SK-N-SH (cell line): ENCODE measurements at regions not wholly inside any gene's neighbourhood (a gene's known extent, or its start where the extent isn't known, plus 50 kb on each side); places are given as distances from the start of the nearest gene placed in this dataset.

ENCODE experiments used
- CTCF ChIA-PET: fragments of 300-600, 350-600 bp; formaldehyde crosslinking; extraction: SDS; loops from one replicate; lab custom pipeline; 2021; lab: Yijun Ruan, JAX
- POLR2A ChIA-PET: fragments of 350-600 bp; sonication (Branson Sonifier 250); formaldehyde crosslinking; extraction: SDS; loops from one replicate; lab custom pipeline; 2020; ENCODE audit warnings: antibody characterized with exemption, inconsistent platforms; lab: Yijun Ruan, JAX
- DNase-seq: peaks from one replicate; pipeline ENCODE4 v3.0.0; 2012
- H2AFZ ChIP-seq: fragments of 200-600 bp; sonication (generic); 2 replicates; pipeline ENCODE4 v1.8.1; 2016; ENCODE audit warnings: antibody characterized with exemption, mild to moderate bottlenecking, low read depth
- H3F3A ChIP-seq: fragments of 200-600 bp; sonication (generic); replicated peaks from 2 replicates; pipeline ENCODE3; 2016; ENCODE audit warnings: antibody characterized with exemption, mild to moderate bottlenecking; ENCODE audit not compliant: insufficient read depth
- H3K27ac ChIP-seq, 2 experiments: fragments of 200-500 bp in 1 of 2; fragments of 200-600 bp in 1 of 2; sonication (Bioruptor generic) in 1 of 2; sonication (generic), shearing (Covaris generic) in 1 of 2; 2 replicates each; pipeline versions ENCODE4 v1.5.1 to v1.6.1; 2014 to 2016; ENCODE audit warnings: low read depth in 2 of 2, inconsistent platforms in 1 of 2, low read length in 1 of 2, mild to moderate bottlenecking in 1 of 2, mixed read lengths in 1 of 2
- H3K27me3 ChIP-seq: fragments of 200-600 bp; sonication (generic), shearing (Covaris generic); 2 replicates; pipeline ENCODE4 v1.6.1; 2016; ENCODE audit warnings: mixed run types; ENCODE audit not compliant: insufficient read depth
- H3K36me3 ChIP-seq, 2 experiments: fragments of 200-500 bp in 1 of 2; fragments of 200-600 bp in 1 of 2; sonication (Bioruptor generic) in 1 of 2; sonication (generic) in 1 of 2; replicated peaks in 1 of 2; 2 replicates each; pipeline versions ENCODE3 to v1.5.1; 2014 to 2016; ENCODE audit warnings: low read length in 1 of 2, mild to moderate bottlenecking in 1 of 2; ENCODE audit not compliant: insufficient read depth in 2 of 2, control insufficient read depth in 1 of 2
- H3K4me1 ChIP-seq, 2 experiments: fragments of 200-500 bp in 1 of 2; fragments of 200-600 bp in 1 of 2; sonication (Bioruptor generic) in 1 of 2; sonication (generic), shearing (Covaris generic) in 1 of 2; 2 replicates each; pipeline versions ENCODE4 v1.5.1 to v1.6.1; 2014 to 2016; ENCODE audit warnings: low read depth in 1 of 2, low read length in 1 of 2, mixed run types in 1 of 2; ENCODE audit not compliant: insufficient read depth in 2 of 2, control insufficient read depth in 1 of 2
- H3K4me2 ChIP-seq: fragments of 200-600 bp; sonication (generic), shearing (Covaris generic); 2 replicates; pipeline ENCODE4 v1.6.1; 2017; ENCODE audit warnings: mixed run types
- H3K4me3 ChIP-seq, 2 experiments: fragments of 200-500 bp in 1 of 2; fragments of 200-600 bp in 1 of 2; sonication (Bioruptor generic) in 1 of 2; sonication (generic), shearing (Covaris generic) in 1 of 2; 2 replicates each; pipeline versions ENCODE4 v1.5.1 to v1.8.1; 2014 to 2016; ENCODE audit warnings: low read depth in 2 of 2, inconsistent platforms in 1 of 2, low read length in 1 of 2, mild to moderate bottlenecking in 1 of 2, mixed read lengths in 1 of 2, moderate library complexity in 1 of 2
- H3K79me2 ChIP-seq: fragments of 200-600 bp; sonication (generic); 2 replicates; pipeline ENCODE4 v1.8.1; 2017; ENCODE audit warnings: mild to moderate bottlenecking; ENCODE audit not compliant: insufficient read depth
- H3K9ac ChIP-seq: fragments of 200-600 bp; sonication (generic); 2 replicates; pipeline ENCODE4 v1.6.1; 2017; ENCODE audit warnings: mixed run types
- H3K9me2 ChIP-seq: fragments of 200-600 bp; sonication (generic); 2 replicates; pipeline ENCODE4 v1.6.1; 2017; ENCODE audit warnings: mixed run types
- H3K9me3 ChIP-seq: fragments of 200-600 bp; sonication (generic); 2 replicates; pipeline ENCODE4 v1.6.1; 2017; ENCODE audit warnings: mixed run types, mild to moderate bottlenecking, moderate library complexity
- H4K20me1 ChIP-seq: fragments of 200-600 bp; sonication (generic); 2 replicates; pipeline ENCODE4 v1.6.1; 2017; ENCODE audit warnings: mild to moderate bottlenecking, mixed run types; ENCODE audit not compliant: insufficient read depth
- ELF1 ChIP-seq: IDR thresholded peaks from 2 replicates; pipeline ENCODE4 v1.4.0; 2012
- EP300 ChIP-seq, 2 experiments: IDR thresholded peaks; 2 replicates each; pipeline versions ENCODE4 v1.4.0 to v1.6.1; 2012; ENCODE audit warnings: borderline replicate concordance in 1 of 2, low read depth in 1 of 2, low read length in 1 of 2
- EZH2phosphoT487 ChIP-seq: fragments of 200-600 bp; sonication (generic); IDR thresholded peaks from 2 replicates; pipeline ENCODE4 v1.6.1; 2017; ENCODE audit warnings: low read depth, mixed run types, mild to moderate bottlenecking, antibody characterized with exemption, moderate library complexity, borderline replicate concordance
- FOSL2 ChIP-seq: IDR thresholded peaks from 2 replicates; pipeline ENCODE4 v1.4.0; 2012; ENCODE audit warnings: low read depth, mild to moderate bottlenecking, moderate library complexity, borderline replicate concordance
- FOXM1 ChIP-seq: IDR thresholded peaks from 2 replicates; pipeline ENCODE4 v1.4.0; 2012; ENCODE audit warnings: low read depth, mild to moderate bottlenecking
- GATA2 ChIP-seq: sonication (generic); formaldehyde crosslinking; IDR thresholded peaks from 2 replicates; pipeline ENCODE4 v1.5.0; 2020; ENCODE audit warnings: mild to moderate bottlenecking, missing genetic modification reagents
- JUND ChIP-seq: IDR thresholded peaks from 2 replicates; pipeline ENCODE4 v1.4.0; 2012
- RAD21 ChIP-seq: IDR thresholded peaks from 2 replicates; pipeline ENCODE4 v1.6.1; 2012; ENCODE audit warnings: mild to moderate bottlenecking, low read length
- RCOR1 ChIP-seq: fragments of 150-350 bp; IDR thresholded peaks from 2 replicates; pipeline ENCODE4 v1.6.1; 2017; ENCODE audit warnings: antibody characterized with exemption, low read length
- SMC3 ChIP-seq: IDR thresholded peaks from 2 replicates; pipeline ENCODE4 v1.6.1; 2012; ENCODE audit warnings: low read depth, low read length, improper control_type of control experiment
- TAF1 ChIP-seq: IDR thresholded peaks from 2 replicates; pipeline ENCODE4 v1.6.1; 2012; ENCODE audit warnings: low read depth, mild to moderate bottlenecking, low read length, moderate library complexity, borderline replicate concordance
- TEAD4 ChIP-seq: IDR thresholded peaks from 2 replicates; pipeline ENCODE4 v1.4.0; 2012; ENCODE audit warnings: mild to moderate bottlenecking, borderline replicate concordance; ENCODE audit not compliant: insufficient read depth
- YY1 ChIP-seq: IDR thresholded peaks from 2 replicates; pipeline ENCODE4 v1.4.0; 2012; ENCODE audit warnings: low read depth, mild to moderate bottlenecking
- ZBTB33 ChIP-seq: IDR thresholded peaks from 2 replicates; pipeline ENCODE4 v1.4.0; 2012; ENCODE audit warnings: low read depth, borderline replicate concordance
- WGBS: methylation state at CpG from one replicate; pipeline ENCODE4 v1.1.6; 2017; ENCODE audit warnings: low lambda C conversion rate; 5-methylcytosine and 5-hydroxymethylcytosine counted together
- TF ChIP-seq, protein P1 (sequence below): fragments of 150-350 bp; IDR thresholded peaks from 2 replicates; pipeline ENCODE4 v1.6.1; 2016; ENCODE audit warnings: mild to moderate bottlenecking, low read depth, low read length
- TF ChIP-seq, protein P2 (sequence below): IDR thresholded peaks from 2 replicates; pipeline ENCODE4 v1.4.0; 2012; ENCODE audit warnings: low read depth, borderline replicate concordance
- TF ChIP-seq, protein P3 (sequence below): IDR thresholded peaks from 2 replicates; pipeline ENCODE4 v1.6.1; 2012; ENCODE audit warnings: mild to moderate bottlenecking, low read depth, low read length, moderate library complexity
- TF ChIP-seq, protein P4 (sequence below): IDR thresholded peaks from 2 replicates; pipeline ENCODE4 v1.4.0; 2012; ENCODE audit warnings: low read depth

GRCh38 chr14:29227631-29228030, 461.0 kb downstream of the FOXG1 start:
- Histone ChIP-seq H3K79me2 (no peaks in the 10 kb centered on the region), H3K4me2 (no peak overlapping the region), H3K4me3 (no peak overlapping the region), H3K27ac (peak overlapping the region in 1 of 2 experiments; percentile 39; a peak in 2 of 4 replicates), H3K4me1 (no peaks in the 10 kb centered on the region), H3K36me3 (no peaks in the 10 kb centered on the region), H3F3A (no peaks in the 10 kb centered on the region), H3K27me3 (no peaks in the 10 kb centered on the region), H3K9me3 (no peaks in the 10 kb centered on the region), H4K20me1 (no peaks in the 10 kb centered on the region), H2AFZ (peak overlapping the region; percentile 66; the same call in 1 of the 2 replicates), H3K9me2 (no peaks in the 10 kb centered on the region), H3K9ac (no peak overlapping the region)
- CTCF ChIA-PET = no interaction called here
- POLR2A ChIA-PET = no interaction called here
- TF ChIP-seq FOSL2 (no peak), ELF1 (no peak), JUND (0 out of 2 replicates have a peak, but pooled peaks have one; percentile 7), TAF1 (no peak), FOXM1 (no peak), TEAD4 (no peak), GATA2 (CRISPR knock-in tag) (no peak)
- TF ChIP-seq, protein P1, sequence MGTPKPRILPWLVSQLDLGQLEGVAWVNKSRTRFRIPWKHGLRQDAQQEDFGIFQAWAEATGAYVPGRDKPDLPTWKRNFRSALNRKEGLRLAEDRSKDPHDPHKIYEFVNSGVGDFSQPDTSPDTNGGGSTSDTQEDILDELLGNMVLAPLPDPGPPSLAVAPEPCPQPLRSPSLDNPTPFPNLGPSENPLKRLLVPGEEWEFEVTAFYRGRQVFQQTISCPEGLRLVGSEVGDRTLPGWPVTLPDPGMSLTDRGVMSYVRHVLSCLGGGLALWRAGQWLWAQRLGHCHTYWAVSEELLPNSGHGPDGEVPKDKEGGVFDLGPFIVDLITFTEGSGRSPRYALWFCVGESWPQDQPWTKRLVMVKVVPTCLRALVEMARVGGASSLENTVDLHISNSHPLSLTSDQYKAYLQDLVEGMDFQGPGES = no peak
- 7% methylated on average over 1 of the region's 1 CpG for WGBS
- DNase-seq = no peak

DNA sequence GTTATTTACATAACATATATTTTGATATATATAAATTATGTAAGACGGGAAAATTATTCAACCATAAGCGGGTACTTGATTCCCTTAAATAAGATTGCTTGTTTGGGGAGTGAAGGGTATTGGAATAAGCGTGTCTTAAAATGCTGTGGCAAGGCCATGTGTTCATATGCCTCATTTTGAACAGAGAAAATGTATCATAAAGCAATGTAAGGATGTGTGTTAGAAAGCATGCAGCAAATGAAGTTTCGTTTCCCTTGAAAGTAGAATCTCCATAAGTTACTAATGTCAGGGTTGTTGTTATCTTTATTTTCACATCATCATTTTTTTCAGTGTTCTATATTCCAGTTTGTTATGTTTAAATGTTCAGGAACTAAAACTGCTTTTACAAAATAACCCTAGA, 465.6 kb downstream of the FOXG1 start:
- ChIA-PET POLR2A (no interaction called here), CTCF (no interaction called here)
- Histone ChIP-seq H3K9me3 (no peaks in the 10 kb centered on the region), H3F3A (peaks cover 18% of the 10 kb centered on the region), H3K79me2 (no peaks in the 10 kb centered on the region), H2AFZ (no peak overlapping the region; the same call in 1 of the 2 replicates), H3K4me2 (no peak overlapping the region), H3K27me3 (no peaks in the 10 kb centered on the region), H4K20me1 (no peaks in the 10 kb centered on the region), H3K27ac (no peak overlapping the region), H3K4me1 (peaks cover 0 to 19% of the 10 kb centered on the region in 2 experiments; a peak in 2 of 4 replicates), H3K9ac (no peak overlapping the region), H3K36me3 (no peaks in the 10 kb centered on the region), H3K4me3 (no peak overlapping the region), H3K9me2 (no peaks in the 10 kb centered on the region)
- WGBS = 73% methylated on average over 4 of the region's 4 CpGs
- no peak for DNase-seq
- no peak for TF ChIP-seq TAF1
- no peak for TF ChIP-seq GATA2 (CRISPR knock-in tag)
- TF ChIP-seq, protein P1 = no peak
- TF ChIP-seq, protein P2, sequence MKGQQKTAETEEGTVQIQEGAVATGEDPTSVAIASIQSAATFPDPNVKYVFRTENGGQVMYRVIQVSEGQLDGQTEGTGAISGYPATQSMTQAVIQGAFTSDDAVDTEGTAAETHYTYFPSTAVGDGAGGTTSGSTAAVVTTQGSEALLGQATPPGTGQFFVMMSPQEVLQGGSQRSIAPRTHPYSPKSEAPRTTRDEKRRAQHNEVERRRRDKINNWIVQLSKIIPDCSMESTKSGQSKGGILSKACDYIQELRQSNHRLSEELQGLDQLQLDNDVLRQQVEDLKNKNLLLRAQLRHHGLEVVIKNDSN = no peak
- no peak for TF ChIP-seq EP300 (IDR thresholded peaks at IDR 0.05; ENCODE audit: borderline replicate concordance in 1 of 2, low read depth in 1 of 2, low read length in 1 of 2)
- no peak for TF ChIP-seq EZH2phosphoT487
- TF ChIP-seq, protein P3, sequence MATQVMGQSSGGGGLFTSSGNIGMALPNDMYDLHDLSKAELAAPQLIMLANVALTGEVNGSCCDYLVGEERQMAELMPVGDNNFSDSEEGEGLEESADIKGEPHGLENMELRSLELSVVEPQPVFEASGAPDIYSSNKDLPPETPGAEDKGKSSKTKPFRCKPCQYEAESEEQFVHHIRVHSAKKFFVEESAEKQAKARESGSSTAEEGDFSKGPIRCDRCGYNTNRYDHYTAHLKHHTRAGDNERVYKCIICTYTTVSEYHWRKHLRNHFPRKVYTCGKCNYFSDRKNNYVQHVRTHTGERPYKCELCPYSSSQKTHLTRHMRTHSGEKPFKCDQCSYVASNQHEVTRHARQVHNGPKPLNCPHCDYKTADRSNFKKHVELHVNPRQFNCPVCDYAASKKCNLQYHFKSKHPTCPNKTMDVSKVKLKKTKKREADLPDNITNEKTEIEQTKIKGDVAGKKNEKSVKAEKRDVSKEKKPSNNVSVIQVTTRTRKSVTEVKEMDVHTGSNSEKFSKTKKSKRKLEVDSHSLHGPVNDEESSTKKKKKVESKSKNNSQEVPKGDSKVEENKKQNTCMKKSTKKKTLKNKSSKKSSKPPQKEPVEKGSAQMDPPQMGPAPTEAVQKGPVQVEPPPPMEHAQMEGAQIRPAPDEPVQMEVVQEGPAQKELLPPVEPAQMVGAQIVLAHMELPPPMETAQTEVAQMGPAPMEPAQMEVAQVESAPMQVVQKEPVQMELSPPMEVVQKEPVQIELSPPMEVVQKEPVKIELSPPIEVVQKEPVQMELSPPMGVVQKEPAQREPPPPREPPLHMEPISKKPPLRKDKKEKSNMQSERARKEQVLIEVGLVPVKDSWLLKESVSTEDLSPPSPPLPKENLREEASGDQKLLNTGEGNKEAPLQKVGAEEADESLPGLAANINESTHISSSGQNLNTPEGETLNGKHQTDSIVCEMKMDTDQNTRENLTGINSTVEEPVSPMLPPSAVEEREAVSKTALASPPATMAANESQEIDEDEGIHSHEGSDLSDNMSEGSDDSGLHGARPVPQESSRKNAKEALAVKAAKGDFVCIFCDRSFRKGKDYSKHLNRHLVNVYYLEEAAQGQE = no peak
- TF ChIP-seq RAD21 = no peak
- TF ChIP-seq FOSL2 = no peak
- TF ChIP-seq, protein P4, sequence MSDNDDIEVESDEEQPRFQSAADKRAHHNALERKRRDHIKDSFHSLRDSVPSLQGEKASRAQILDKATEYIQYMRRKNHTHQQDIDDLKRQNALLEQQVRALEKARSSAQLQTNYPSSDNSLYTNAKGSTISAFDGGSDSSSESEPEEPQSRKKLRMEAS = no peak
- no peak for TF ChIP-seq RCOR1
- TF ChIP-seq TEAD4 = no peak
- no peak for TF ChIP-seq SMC3
- no peak for TF ChIP-seq ZBTB33
- no peak for TF ChIP-seq YY1
